ENCODE measurements at regions not wholly inside any gene's neighbourhood (a gene's known extent, or its start where the extent isn't known, plus 50 kb on each side); places are given as distances from the start of the nearest gene placed in this dataset.
"Not testable (repeated sequence)": the region's sequence is repeated elsewhere in the genome, so short reads cannot be mapped to it uniquely, and the experiment has no call there.

GRCh38 chr6:164751395-164751794 is 558.0 kb downstream of the C6orf118 start:
- Histone ChIP-seq H3K27ac (no peak overlapping the region), H3K4me3 (no peak overlapping the region)
- no peak for DNase-seq (ENCODE audit: low spot score)
- TF ChIP-seq, protein P1, sequence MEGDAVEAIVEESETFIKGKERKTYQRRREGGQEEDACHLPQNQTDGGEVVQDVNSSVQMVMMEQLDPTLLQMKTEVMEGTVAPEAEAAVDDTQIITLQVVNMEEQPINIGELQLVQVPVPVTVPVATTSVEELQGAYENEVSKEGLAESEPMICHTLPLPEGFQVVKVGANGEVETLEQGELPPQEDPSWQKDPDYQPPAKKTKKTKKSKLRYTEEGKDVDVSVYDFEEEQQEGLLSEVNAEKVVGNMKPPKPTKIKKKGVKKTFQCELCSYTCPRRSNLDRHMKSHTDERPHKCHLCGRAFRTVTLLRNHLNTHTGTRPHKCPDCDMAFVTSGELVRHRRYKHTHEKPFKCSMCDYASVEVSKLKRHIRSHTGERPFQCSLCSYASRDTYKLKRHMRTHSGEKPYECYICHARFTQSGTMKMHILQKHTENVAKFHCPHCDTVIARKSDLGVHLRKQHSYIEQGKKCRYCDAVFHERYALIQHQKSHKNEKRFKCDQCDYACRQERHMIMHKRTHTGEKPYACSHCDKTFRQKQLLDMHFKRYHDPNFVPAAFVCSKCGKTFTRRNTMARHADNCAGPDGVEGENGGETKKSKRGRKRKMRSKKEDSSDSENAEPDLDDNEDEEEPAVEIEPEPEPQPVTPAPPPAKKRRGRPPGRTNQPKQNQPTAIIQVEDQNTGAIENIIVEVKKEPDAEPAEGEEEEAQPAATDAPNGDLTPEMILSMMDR (IDR thresholded peaks at IDR 0.05): no peak

GRCh38 chr6:164750128-164750527 is 559.3 kb downstream of the C6orf118 start:
- Histone ChIP-seq H3K27ac (no peak overlapping the region), H3K4me3 (no peak overlapping the region)
- TF ChIP-seq, protein P1 (IDR thresholded peaks at IDR 0.05): no peak
- no peak for DNase-seq (ENCODE audit: low spot score)

GRCh38 chr6:164749221-164750064 is 560.0 kb downstream of the C6orf118 start:
- H3K27ac ChIP-seq: no peak overlapping the region

DNA sequence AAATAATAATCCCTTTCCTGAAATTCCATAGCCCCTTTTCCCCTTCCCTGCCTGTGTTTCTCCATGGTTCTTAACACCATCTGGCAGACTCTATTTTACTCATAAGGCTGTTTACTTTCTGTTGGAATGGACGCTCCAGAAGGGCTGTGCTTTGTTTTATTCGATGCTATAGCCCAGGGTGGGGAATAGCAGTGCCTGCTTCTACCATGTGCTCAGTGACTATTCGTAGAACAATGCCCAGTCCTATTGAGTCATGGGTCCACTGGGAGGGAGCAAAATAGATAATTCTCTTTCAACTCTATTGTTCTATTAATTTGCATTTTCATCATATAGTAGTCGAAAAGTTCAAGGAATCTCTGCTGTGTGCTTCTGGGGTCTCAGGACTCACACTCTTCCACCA is 565.1 kb downstream of the C6orf118 start:
- no peak for DNase-seq (ENCODE audit: low spot score)
- TF ChIP-seq, protein P1 (IDR thresholded peaks at IDR 0.05): no peak
- no peak overlapping the region for H3K4me3 ChIP-seq
- H3K27ac ChIP-seq: no peak overlapping the region

More at GRCh38 chr6:164749221-164750064, 560.0 kb downstream of the C6orf118 start:
- no peak overlapping the region for H3K4me3 ChIP-seq
- TF ChIP-seq, protein P1 (IDR thresholded peaks at IDR 0.05): no peak
- DNase-seq (ENCODE audit: low spot score): no peak

GRCh38 chr6:164741938-164742451 is 567.4 kb downstream of the C6orf118 start:
- TF ChIP-seq, protein P1 (IDR thresholded peaks at IDR 0.05): no peak
- DNase-seq (ENCODE audit: low spot score): no peak
- no peak overlapping the region for H3K4me3 ChIP-seq
- no peak overlapping the region for H3K27ac ChIP-seq

DNA sequence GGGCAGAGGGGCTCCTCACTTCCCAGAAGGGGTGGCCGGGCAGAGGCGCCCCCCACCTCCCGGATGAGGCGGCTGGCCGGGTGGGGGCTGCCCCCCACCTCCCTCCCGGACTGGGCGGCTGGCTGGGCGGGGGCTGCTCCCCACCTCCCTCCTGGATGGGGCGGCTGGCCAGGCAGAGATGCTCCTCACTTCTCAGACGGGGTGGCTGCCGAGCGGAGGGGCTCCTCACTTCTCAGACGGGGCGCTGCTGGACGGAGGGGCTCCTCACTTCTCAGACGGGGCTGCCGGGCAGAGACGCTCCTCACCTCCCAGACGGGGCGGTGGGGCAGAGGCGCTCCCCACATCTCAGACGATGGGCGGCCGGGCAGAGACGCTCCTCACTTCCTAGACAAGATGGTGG is 573.3 kb downstream of the C6orf118 start:
- not testable (repeated sequence) for H3K27ac ChIP-seq; DNase-seq (ENCODE audit: low spot score)

GRCh38 chr6:164731539-164731938 is 577.9 kb downstream of the C6orf118 start:
- no peak for DNase-seq (ENCODE audit: low spot score)
- Histone ChIP-seq H3K27ac (no peak overlapping the region), H3K4me3 (no peak overlapping the region)
- TF ChIP-seq, protein P1 (IDR thresholded peaks at IDR 0.05): no peak

More for the DNA sequence above, 573.3 kb downstream of the C6orf118 start:
- H3K4me3 ChIP-seq: not testable (repeated sequence)
